Endothelial cell of umbilical vein (primary cell): ENCODE measurements at regions not wholly inside any gene's neighbourhood (a gene's known extent, or its start where the extent isn't known, plus 50 kb on each side); places are given as distances from the start of the nearest gene placed in this dataset.

ENCODE experiments used
- BruUV-seq: library from RNA; stranded (reverse); fragments of 400-500 nt; replicated peaks from 2 replicates; lab custom pipeline; 2021; lab: Mats Ljungman, UMichigan
- CTCF ChIA-PET: fragments of 300-600, 350-600 bp; sonication (Branson Sonifier 250); formaldehyde crosslinking; loops from one replicate; lab custom pipeline; 2021; ENCODE audit warnings: antibody characterized with exemption, inconsistent platforms; lab: Charles Lee
- POLR2A ChIA-PET: fragments of 300-600, 350-600 bp; sonication (Branson Sonifier 250); formaldehyde crosslinking; loops from one replicate; lab custom pipeline; 2021; ENCODE audit warnings: antibody characterized with exemption, inconsistent platforms; lab: Charles Lee
- DNase-seq: peaks from one replicate; pipeline ENCODE4 v3.0.0-alpha.2; 2011; ENCODE audit warnings: low read depth, low spot score
- FAIRE-seq: peaks from 2 replicates; lab custom pipeline; 2011; peaks lifted over from hg19 to GRCh38; lab: Jason Lieb, UNC
- H2AFZ ChIP-seq: 2 replicates; pipeline ENCODE4 v1.6.0; 2012; ENCODE audit warnings: low read depth, low read length, control low read depth, inconsistent platforms
- H3K27ac ChIP-seq: 2 replicates; pipeline ENCODE4 v1.5.1; 2011; ENCODE audit warnings: low read depth, mild to moderate bottlenecking, control low read depth, low read length, moderate library complexity; ENCODE audit not compliant: insufficient read depth
- H3K27me3 ChIP-seq, 2 experiments: 2 replicates each; pipeline versions ENCODE4 v1.6.0 to v1.6.1; 2011; ENCODE audit warnings: low read length in 2 of 2, mixed read lengths in 1 of 2; ENCODE audit not compliant: control insufficient read depth in 2 of 2, insufficient read depth in 2 of 2
- H3K36me3 ChIP-seq, 2 experiments: 2 replicates in 1 of 2; 3 replicates in 1 of 2; pipeline ENCODE4 v1.5.1; 2011; ENCODE audit warnings: low read length in 2 of 2, mild to moderate bottlenecking in 1 of 2, moderate library complexity in 1 of 2; ENCODE audit not compliant: control insufficient read depth in 2 of 2, insufficient read depth in 2 of 2; ENCODE audit errors: extremely low read depth in 1 of 2
- H3K4me1 ChIP-seq: 3 replicates; pipeline ENCODE4 v1.5.1; 2011; ENCODE audit warnings: mild to moderate bottlenecking, low read length; ENCODE audit not compliant: control insufficient read depth, insufficient read depth; ENCODE audit errors: extremely low read depth
- H3K4me2 ChIP-seq: 2 replicates; pipeline ENCODE4 v1.6.1; 2011; ENCODE audit warnings: low read length, control low read depth, mixed read lengths; ENCODE audit not compliant: insufficient read depth
- H3K4me3 ChIP-seq, 3 experiments: fragments of 200-600 bp in 1 of 3; sonication (generic), shearing (Covaris generic) in 1 of 3; replicated peaks in 1 of 3; 2 replicates each; pipeline ENCODE4 v1.5.1; 2011 to 2016; ENCODE audit warnings: control low read depth in 3 of 3, low read length in 3 of 3, mild to moderate bottlenecking in 2 of 3, inconsistent platforms in 1 of 3, low read depth in 1 of 3, moderate library complexity in 1 of 3; ENCODE audit not compliant: insufficient read depth in 1 of 3
- H3K79me2 ChIP-seq: 2 replicates; pipeline ENCODE4 v1.6.0; 2012; ENCODE audit warnings: low read length, inconsistent platforms; ENCODE audit not compliant: control insufficient read depth, insufficient read depth
- H3K9ac ChIP-seq: replicated peaks from 2 replicates; pipeline ENCODE3; 2011; ENCODE audit warnings: low read length, control low read depth; ENCODE audit not compliant: insufficient read depth; ENCODE audit errors: extremely low read depth
- H3K9me1 ChIP-seq: replicated peaks from 3 replicates; pipeline ENCODE4 v1.6.0; 2011; ENCODE audit warnings: mild to moderate bottlenecking, low read length; ENCODE audit not compliant: control insufficient read depth, insufficient read depth; ENCODE audit errors: extremely low read depth
- H3K9me3 ChIP-seq: replicated peaks from 2 replicates; pipeline ENCODE4 v1.5.1; 2012; ENCODE audit warnings: low read length, inconsistent platforms; ENCODE audit not compliant: control insufficient read depth, insufficient read depth
- H4K20me1 ChIP-seq: replicated peaks from 2 replicates; pipeline ENCODE3; 2011; ENCODE audit warnings: mild to moderate bottlenecking, low read length; ENCODE audit not compliant: control insufficient read depth, insufficient read depth; ENCODE audit errors: extremely low read depth
- EZH2 ChIP-seq: IDR thresholded peaks from 2 replicates; pipeline ENCODE4 v1.6.1; 2012; ENCODE audit warnings: borderline replicate concordance, low read depth, mild to moderate bottlenecking, moderate library complexity, low read length, inconsistent platforms; ENCODE audit not compliant: severe bottlenecking
- FOS ChIP-seq: IDR thresholded peaks from 2 replicates; pipeline ENCODE4 v1.6.1; 2011; ENCODE audit warnings: mild to moderate bottlenecking, low read length, moderate library complexity, borderline replicate concordance; ENCODE audit not compliant: insufficient read depth
- GATA2 ChIP-seq: IDR thresholded peaks from 2 replicates; pipeline ENCODE4 v1.7.0; 2011; ENCODE audit warnings: low read depth, mild to moderate bottlenecking, moderate library complexity, mixed read lengths, low read length; ENCODE audit not compliant: insufficient read length, insufficient read depth
- JUN ChIP-seq: IDR thresholded peaks from 2 replicates; pipeline ENCODE4 v1.6.1; 2011; ENCODE audit warnings: borderline replicate concordance, low read depth; ENCODE audit not compliant: insufficient read length, insufficient read depth
- MYC ChIP-seq: IDR thresholded peaks from one replicate; pipeline ENCODE4 v1.6.1; 2011; ENCODE audit warnings: mild to moderate bottlenecking, low read depth, low read length
- POLR2A ChIP-seq: IDR thresholded peaks from 2 replicates; pipeline ENCODE4 v1.6.1; 2012; ENCODE audit warnings: low read depth, mild to moderate bottlenecking, control low read depth, low read length
- POLR2AphosphoS5 ChIP-seq: IDR thresholded peaks from 2 replicates; pipeline ENCODE4 v1.6.1; 2012; ENCODE audit warnings: low read depth, mild to moderate bottlenecking, control low read depth, low read length, moderate library complexity; ENCODE audit not compliant: insufficient read depth
- dilution Hi-C: fragments of 300-500 bp; cut with MboI; formaldehyde crosslinking; loops from one replicate; pipeline ENCODE4 v1.15.0; 2019; ENCODE audit warnings: low sequenced_read_pairs; ENCODE audit not compliant: extremely low pct_ligation_motif_present
- intact Hi-C: fragments of 100-400 bp; cut with micrococcal nuclease; formaldehyde crosslinking; loops from one replicate; pipeline ENCODE4 v1.10.0; 2022
- TF ChIP-seq, protein P1 (sequence below): IDR thresholded peaks from 2 replicates; pipeline ENCODE4 v1.6.1; 2011; ENCODE audit not compliant: insufficient read depth, insufficient read length
- TF ChIP-seq, protein P2 (sequence below), 2 donors: IDR thresholded peaks; 1 replicate in 1 of 2; 2 replicates in 1 of 2; pipeline ENCODE4 v1.5.1; 2011; ENCODE audit warnings: low read length in 2 of 2, mild to moderate bottlenecking in 2 of 2, moderate library complexity in 2 of 2, control low read depth in 1 of 2, inconsistent platforms in 1 of 2, low read depth in 1 of 2; ENCODE audit not compliant: insufficient read depth in 1 of 2; ENCODE audit errors: extremely low read depth in 1 of 2

DNA sequence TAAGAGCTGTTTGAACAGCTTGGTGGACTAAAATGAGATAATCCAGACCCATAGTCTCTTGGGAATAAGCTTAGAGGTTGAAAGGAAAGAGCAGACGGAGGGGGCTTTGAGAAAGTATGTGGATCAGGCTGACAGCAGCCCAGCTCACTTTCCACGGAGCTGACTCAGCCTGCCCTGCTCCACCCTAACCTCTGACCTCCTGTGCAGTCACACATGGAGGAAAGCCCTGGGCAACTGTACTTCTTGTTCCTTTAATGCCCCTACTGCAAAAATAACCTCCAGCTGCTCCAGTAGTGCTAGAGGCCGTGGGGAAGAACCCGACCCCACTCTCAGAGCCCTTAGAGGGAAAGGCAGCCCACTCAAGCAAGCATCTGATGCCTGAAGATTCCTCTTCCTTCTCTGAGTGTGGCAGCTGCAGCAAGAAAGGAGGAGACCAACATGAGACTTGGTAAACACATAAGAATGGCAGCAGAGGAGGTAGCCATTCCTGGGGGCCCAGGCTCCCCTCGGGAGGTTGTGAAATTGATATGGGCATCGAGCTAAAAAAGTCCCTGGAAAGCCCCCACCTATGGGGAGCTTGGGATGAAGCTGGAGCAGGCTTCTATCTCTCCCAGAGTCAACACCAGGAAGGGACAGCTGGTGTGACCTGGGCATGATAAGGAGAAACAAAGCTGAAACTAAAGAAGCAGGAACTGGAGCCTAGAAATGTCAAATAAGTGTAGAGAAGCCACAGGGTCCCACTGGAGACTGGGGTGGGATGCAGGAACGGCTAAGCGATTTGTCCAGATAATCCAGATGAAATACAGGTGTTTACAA is 204.3 kb downstream of the PIK3R1 start:
- Histone ChIP-seq H3K4me1 (peaks cover 11% of the 10 kb centered on the region), H3K36me3 (no peaks in the 10 kb centered on the region), H4K20me1 (no peaks in the 10 kb centered on the region), H3K9me1 (no peaks in the 10 kb centered on the region), H3K4me3 (no peak overlapping the region), H3K27ac (no peak overlapping the region), H3K9me3 (no peaks in the 10 kb centered on the region), H3K27me3 (no peaks in the 10 kb centered on the region), H3K79me2 (no peaks in the 10 kb centered on the region), H3K9ac (no peak overlapping the region), H2AFZ (no peak overlapping the region), H3K4me2 (no peak overlapping the region)
- peak; percentile 25 for TF ChIP-seq FOS
- no peak for TF ChIP-seq GATA2
- DNase-seq, result peak; percentile 8
- intact Hi-C loops (no loop called here), dilution Hi-C loops (no loop called here)
- POLR2A ChIA-PET, result no interaction called here
- FAIRE-seq, result no peak
- CTCF ChIA-PET, result interaction anchor here (0.8 to 1.5 kb wide), 2 partner anchors 11 to 133 kb away, joined by 3 to 4 read pairs; no protein-coding TSS in a partner anchor
- BruUV-seq, result no TSS peak

DNA sequence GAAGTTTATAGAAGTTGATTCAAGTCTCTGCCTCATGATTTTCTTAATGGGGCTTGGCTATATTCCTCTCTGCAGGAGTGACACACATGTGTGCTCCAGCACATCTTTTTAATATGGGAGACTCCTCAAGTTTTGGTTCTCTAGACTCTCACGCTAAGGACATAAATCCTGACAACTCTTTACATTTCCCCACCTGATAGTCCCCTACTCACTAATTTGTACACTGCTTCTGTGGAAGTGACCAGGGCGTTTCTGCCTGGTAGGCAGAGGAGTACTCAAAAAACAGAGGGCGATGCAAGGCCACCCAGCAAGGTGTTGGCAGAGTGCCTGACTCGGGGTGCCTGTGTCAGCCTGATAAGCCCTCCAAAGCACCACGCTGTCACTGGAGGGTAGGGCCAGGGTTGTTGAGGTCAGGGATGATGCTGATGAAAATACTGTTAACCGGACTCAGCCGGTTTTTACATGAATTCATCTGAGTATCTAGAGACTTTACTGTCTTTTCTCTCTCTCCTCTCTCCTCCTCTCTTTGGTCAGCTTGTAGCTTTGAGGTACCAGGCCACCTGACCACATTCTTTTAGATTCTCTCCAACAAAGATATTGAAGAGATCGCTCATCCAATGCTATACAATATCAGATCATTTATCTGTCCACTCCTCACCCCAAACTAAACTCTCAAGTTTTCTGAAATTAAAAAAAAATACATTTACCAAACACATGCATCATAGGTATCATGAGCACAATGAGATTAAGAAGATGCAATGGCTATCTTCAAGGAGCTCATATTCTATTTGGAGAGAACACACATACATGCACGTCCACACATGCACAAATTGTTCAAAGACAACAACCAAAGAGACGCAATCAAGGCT is 205.2 kb downstream of the PIK3R1 start:
- H3K4me2 ChIP-seq, result no peak overlapping the region
- H3K27ac ChIP-seq, result no peak overlapping the region
- FAIRE-seq (no peak), DNase-seq (no peak)
- ChIA-PET CTCF (no interaction called here), POLR2A (no interaction called here)
- H3K9me3 ChIP-seq, result no peaks in the 10 kb centered on the region
- no peak overlapping the region for H2AFZ ChIP-seq
- H3K4me1 ChIP-seq, result peaks cover 10% of the 10 kb centered on the region
- no peaks in the 10 kb centered on the region for H4K20me1 ChIP-seq
- no peaks in the 10 kb centered on the region for H3K79me2 ChIP-seq
- dilution Hi-C loops (no loop called here), intact Hi-C loops (no loop called here)
- H3K36me3 ChIP-seq, result no peaks in the 10 kb centered on the region
- H3K9ac ChIP-seq, result no peak overlapping the region
- H3K27me3 ChIP-seq, result no peaks in the 10 kb centered on the region
- no peak for TF ChIP-seq JUN
- TF ChIP-seq POLR2AphosphoS5, result no peak
- no peak for TF ChIP-seq POLR2A
- TF ChIP-seq EZH2, result no peak
- TF ChIP-seq MYC, result no peak
- TF ChIP-seq, protein P1, sequence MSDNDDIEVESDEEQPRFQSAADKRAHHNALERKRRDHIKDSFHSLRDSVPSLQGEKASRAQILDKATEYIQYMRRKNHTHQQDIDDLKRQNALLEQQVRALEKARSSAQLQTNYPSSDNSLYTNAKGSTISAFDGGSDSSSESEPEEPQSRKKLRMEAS, result no peak
- TF ChIP-seq FOS, result no peak
- TF ChIP-seq GATA2, result no peak
- TF ChIP-seq, protein P2, sequence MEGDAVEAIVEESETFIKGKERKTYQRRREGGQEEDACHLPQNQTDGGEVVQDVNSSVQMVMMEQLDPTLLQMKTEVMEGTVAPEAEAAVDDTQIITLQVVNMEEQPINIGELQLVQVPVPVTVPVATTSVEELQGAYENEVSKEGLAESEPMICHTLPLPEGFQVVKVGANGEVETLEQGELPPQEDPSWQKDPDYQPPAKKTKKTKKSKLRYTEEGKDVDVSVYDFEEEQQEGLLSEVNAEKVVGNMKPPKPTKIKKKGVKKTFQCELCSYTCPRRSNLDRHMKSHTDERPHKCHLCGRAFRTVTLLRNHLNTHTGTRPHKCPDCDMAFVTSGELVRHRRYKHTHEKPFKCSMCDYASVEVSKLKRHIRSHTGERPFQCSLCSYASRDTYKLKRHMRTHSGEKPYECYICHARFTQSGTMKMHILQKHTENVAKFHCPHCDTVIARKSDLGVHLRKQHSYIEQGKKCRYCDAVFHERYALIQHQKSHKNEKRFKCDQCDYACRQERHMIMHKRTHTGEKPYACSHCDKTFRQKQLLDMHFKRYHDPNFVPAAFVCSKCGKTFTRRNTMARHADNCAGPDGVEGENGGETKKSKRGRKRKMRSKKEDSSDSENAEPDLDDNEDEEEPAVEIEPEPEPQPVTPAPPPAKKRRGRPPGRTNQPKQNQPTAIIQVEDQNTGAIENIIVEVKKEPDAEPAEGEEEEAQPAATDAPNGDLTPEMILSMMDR (IDR thresholded peaks at IDR 0.05; ENCODE audit: extremely low read depth in 1 of 2, insufficient read depth in 1 of 2, low read depth in 1 of 2, low read length in 2 of 2), result no peak
- H3K4me3 ChIP-seq, result no peak overlapping the region
- H3K9me1 ChIP-seq, result no peaks in the 10 kb centered on the region
- no TSS peak for BruUV-seq
